Mesenchymal stem cell (in vitro differentiated cells and primary cell): ENCODE measurements at regions not wholly inside any gene's neighbourhood (a gene's known extent, or its start where the extent isn't known, plus 50 kb on each side); places are given as distances from the start of the nearest gene placed in this dataset.
"Not testable (repeated sequence)": the region's sequence is repeated elsewhere in the genome, so short reads cannot be mapped to it uniquely, and the experiment has no call there.

Source experiments
- DNase-seq: peaks from one replicate; pipeline ENCODE4 v3.0.0-alpha.2; 2013
- H2AFZ ChIP-seq: one replicate; pipeline ENCODE4 v1.6.1; 2013; ENCODE audit warnings: low read depth, mild to moderate bottlenecking, control low read depth, inconsistent platforms, low read length, moderate library complexity
- H2AK5ac ChIP-seq: 2 replicates; pipeline ENCODE4 v1.6.1; 2013; ENCODE audit warnings: low read length, moderate library complexity, mild to moderate bottlenecking, inconsistent platforms; ENCODE audit not compliant: severe bottlenecking
- H2BK120ac ChIP-seq: one replicate; pipeline ENCODE4 v1.6.1; 2013; ENCODE audit warnings: low read depth, mild to moderate bottlenecking, inconsistent platforms, low read length, moderate library complexity
- H2BK12ac ChIP-seq, 2 experiments: one replicate each; pipeline ENCODE4 v1.6.1; 2013; ENCODE audit warnings: inconsistent platforms in 2 of 2, low read length in 2 of 2, mild to moderate bottlenecking in 2 of 2, moderate library complexity in 2 of 2, control low read depth in 1 of 2
- H2BK15ac ChIP-seq: one replicate; pipeline ENCODE4 v1.6.1; 2013; ENCODE audit warnings: mild to moderate bottlenecking, low read depth, inconsistent platforms; ENCODE audit not compliant: poor library complexity, severe bottlenecking
- H2BK5ac ChIP-seq: 2 replicates; pipeline ENCODE4 v1.6.1; 2013; ENCODE audit warnings: low read depth, mild to moderate bottlenecking, low read length, control low read depth, inconsistent platforms; ENCODE audit not compliant: poor library complexity, severe bottlenecking
- H3K14ac ChIP-seq, 2 experiments: one replicate each; pipeline ENCODE4 v1.6.1; 2013; ENCODE audit warnings: inconsistent platforms in 2 of 2, low read length in 2 of 2, control low read depth in 1 of 2, mild to moderate bottlenecking in 1 of 2, moderate library complexity in 1 of 2
- H3K18ac ChIP-seq, 2 experiments: one replicate each; pipeline ENCODE4 v1.6.1; 2013; ENCODE audit warnings: inconsistent platforms in 2 of 2, low read length in 2 of 2, control low read depth in 1 of 2, low read depth in 1 of 2, mild to moderate bottlenecking in 1 of 2
- H3K23ac ChIP-seq, 2 experiments: one replicate each; pipeline ENCODE4 v1.6.1; 2013; ENCODE audit warnings: inconsistent platforms in 2 of 2, low read length in 2 of 2, mild to moderate bottlenecking in 2 of 2, moderate library complexity in 2 of 2, control low read depth in 1 of 2
- H3K27ac ChIP-seq: 2 replicates; pipeline ENCODE4 v1.5.1; 2013; ENCODE audit warnings: mild to moderate bottlenecking, moderate library complexity, low read length, control low read depth, inconsistent platforms; ENCODE audit not compliant: poor library complexity, severe bottlenecking
- H3K27me3 ChIP-seq, 2 experiments: 2 replicates each; pipeline versions ENCODE4 v1.6.1 to v1.7.0; 2013; ENCODE audit warnings: low read length in 2 of 2, mild to moderate bottlenecking in 2 of 2, moderate library complexity in 2 of 2, control low read depth in 1 of 2, inconsistent platforms in 1 of 2; ENCODE audit not compliant: control insufficient read depth in 1 of 2, insufficient read depth in 1 of 2
- H3K36me3 ChIP-seq, 2 experiments: 2 replicates each; pipeline versions ENCODE4 v1.6.1 to v1.7.0; 2013; ENCODE audit warnings: low read length in 2 of 2, control low read depth in 1 of 2, inconsistent platforms in 1 of 2, low read depth in 1 of 2, mild to moderate bottlenecking in 1 of 2; ENCODE audit not compliant: insufficient read depth in 2 of 2, control insufficient read depth in 1 of 2
- H3K4ac ChIP-seq, 2 experiments: one replicate each; pipeline ENCODE4 v1.6.1; 2013; ENCODE audit warnings: inconsistent platforms in 2 of 2, low read length in 2 of 2, mild to moderate bottlenecking in 2 of 2, moderate library complexity in 2 of 2, control low read depth in 1 of 2, low read depth in 1 of 2
- H3K4me1 ChIP-seq: 2 replicates; pipeline ENCODE4 v1.6.1; 2013; ENCODE audit warnings: low read depth, low read length, control low read depth; ENCODE audit not compliant: control insufficient read depth, insufficient read depth
- H3K4me2 ChIP-seq: 2 replicates; pipeline ENCODE4 v1.6.1; 2013; ENCODE audit warnings: low read length, mild to moderate bottlenecking, inconsistent platforms; ENCODE audit not compliant: poor library complexity, severe bottlenecking
- H3K4me3 ChIP-seq, 2 experiments: 2 replicates each; pipeline versions ENCODE4 v1.5.1 to v1.7.0; 2013; ENCODE audit warnings: low read length in 2 of 2, mild to moderate bottlenecking in 2 of 2, control low read depth in 1 of 2, low read depth in 1 of 2; ENCODE audit not compliant: insufficient read depth in 1 of 2
- H3K79me1 ChIP-seq: replicated peaks from 2 replicates; pipeline ENCODE4 v1.6.1; 2013; ENCODE audit warnings: mild to moderate bottlenecking, control low read depth, low read length, inconsistent platforms; ENCODE audit not compliant: poor library complexity, severe bottlenecking
- H3K9ac ChIP-seq: 2 replicates; pipeline ENCODE4 v1.7.0; 2013; ENCODE audit warnings: mild to moderate bottlenecking, low read length, moderate library complexity
- H3K9me3 ChIP-seq: 2 replicates; pipeline ENCODE4 v1.7.0; 2013; ENCODE audit warnings: mild to moderate bottlenecking, low read length; ENCODE audit not compliant: control insufficient read depth
- H4K8ac ChIP-seq: one replicate; pipeline ENCODE4 v1.6.1; 2013; ENCODE audit warnings: inconsistent platforms, mild to moderate bottlenecking, low read length, moderate library complexity
- H4K91ac ChIP-seq: one replicate; pipeline ENCODE4 v1.6.1; 2013; ENCODE audit warnings: mild to moderate bottlenecking, low read length, inconsistent platforms
- WGBS: methylation state at CpG from one replicate; pipeline ENCODE4 v1.1.7; 2013; ENCODE audit warnings: mixed read lengths; 5-methylcytosine and 5-hydroxymethylcytosine counted together

GRCh38 chr3:10692039-10692622 is 123.9 kb upstream of the SLC6A11 start:
- Histone ChIP-seq H3K27me3 (peaks cover 17 to 64% of the 10 kb centered on the region in 2 experiments), H3K9ac (no peak overlapping the region), H2BK5ac (no peak overlapping the region), H3K4me2 (no peak overlapping the region), H3K4me1 (no peaks in the 10 kb centered on the region), H3K79me1 (no peaks in the 10 kb centered on the region), H3K23ac (no peak overlapping the region), H3K4me3 (no peak overlapping the region), H4K8ac (no peak overlapping the region), H3K14ac (no peak overlapping the region), H3K4ac (no peak overlapping the region), H3K18ac (no peak overlapping the region), H3K36me3 (no peaks in the 10 kb centered on the region), H2BK15ac (no peak overlapping the region), H2BK12ac (no peak overlapping the region), H2BK120ac (no peak overlapping the region), H2AK5ac (no peak overlapping the region), H2AFZ (no peak overlapping the region), H4K91ac (no peak overlapping the region), H3K27ac (no peak overlapping the region), H3K9me3 (no peaks in the 10 kb centered on the region)
- WGBS: 80% methylated on average over 10 of the region's 11 CpGs
- DNase-seq: no peak

- Histone ChIP-seq H2BK12ac (no peak overlapping the region), H4K91ac (no peak overlapping the region), H3K27ac (no peak overlapping the region), H3K27me3 (peaks cover 19 to 77% of the 10 kb centered on the region in 2 experiments), H3K36me3 (no peaks in the 10 kb centered on the region), H3K14ac (no peak overlapping the region), H3K9me3 (no peaks in the 10 kb centered on the region), H3K4me3 (no peak overlapping the region), H3K9ac (no peak overlapping the region), H2AFZ (no peak overlapping the region), H3K4me2 (no peak overlapping the region), H2BK5ac (no peak overlapping the region), H3K4ac (no peak overlapping the region), H2AK5ac (no peak overlapping the region), H3K18ac (no peak overlapping the region), H4K8ac (no peak overlapping the region), H3K79me1 (no peaks in the 10 kb centered on the region), H3K23ac (no peak overlapping the region), H2BK120ac (no peak overlapping the region), H3K4me1 (no peaks in the 10 kb centered on the region), H2BK15ac (no peak overlapping the region)
- 70% methylated on average over 4 of the region's 4 CpGs for WGBS
- DNase-seq: no peak
These were observed 122.6 kb upstream of the SLC6A11 start for GRCh38 chr3:10693457-10693856.

GRCh38 chr3:10694179-10694578 is 121.8 kb upstream of the SLC6A11 start:
- Histone ChIP-seq H4K91ac (no peak overlapping the region), H3K79me1 (no peaks in the 10 kb centered on the region), H3K4me3 (no peak overlapping the region), H2BK120ac (no peak overlapping the region), H2AFZ (no peak overlapping the region), H2BK5ac (no peak overlapping the region), H3K27me3 (peaks cover 21 to 76% of the 10 kb centered on the region in 2 experiments), H4K8ac (no peak overlapping the region), H3K4me1 (no peaks in the 10 kb centered on the region), H2AK5ac (no peak overlapping the region), H2BK15ac (no peak overlapping the region), H3K27ac (no peak overlapping the region), H3K14ac (no peak overlapping the region), H2BK12ac (no peak overlapping the region), H3K36me3 (no peaks in the 10 kb centered on the region), H3K18ac (no peak overlapping the region), H3K4ac (no peak overlapping the region), H3K9me3 (no peaks in the 10 kb centered on the region), H3K23ac (no peak overlapping the region), H3K4me2 (no peak overlapping the region), H3K9ac (no peak overlapping the region)
- 57% methylated on average over 4 of the region's 4 CpGs for WGBS
- DNase-seq: no peak

- not testable (repeated sequence) for H2AK5ac ChIP-seq, H3K9ac ChIP-seq, H4K8ac ChIP-seq, H2BK5ac ChIP-seq, H3K4me2 ChIP-seq, H3K4me1 ChIP-seq, H3K14ac ChIP-seq, H2AFZ ChIP-seq, H2BK15ac ChIP-seq, H3K27ac ChIP-seq, H2BK120ac ChIP-seq, H3K36me3 ChIP-seq, H3K4ac ChIP-seq, H3K4me3 ChIP-seq, H2BK12ac ChIP-seq, DNase-seq, H3K23ac ChIP-seq, H4K91ac ChIP-seq, H3K18ac ChIP-seq, H3K79me1 ChIP-seq, H3K9me3 ChIP-seq
- peaks cover 21 to 68% of the 10 kb centered on the region in 2 experiments for H3K27me3 ChIP-seq
- WGBS: 55% methylated on average over 2 of the region's 2 CpGs
These were observed 120.8 kb upstream of the SLC6A11 start for GRCh38 chr3:10695186-10695585.
